SK-N-SH (cell line): ENCODE measurements at regions not wholly inside any gene's neighbourhood (a gene's known extent, or its start where the extent isn't known, plus 50 kb on each side); places are given as distances from the start of the nearest gene placed in this dataset.

Experiments used
- CTCF ChIA-PET: fragments of 300-600, 350-600 bp; formaldehyde crosslinking; extraction: SDS; loops from one replicate; lab custom pipeline; 2021; lab: Yijun Ruan, JAX
- POLR2A ChIA-PET: fragments of 350-600 bp; sonication (Branson Sonifier 250); formaldehyde crosslinking; extraction: SDS; loops from one replicate; lab custom pipeline; 2020; ENCODE audit warnings: antibody characterized with exemption, inconsistent platforms; lab: Yijun Ruan, JAX
- DNase-seq: peaks from one replicate; pipeline ENCODE4 v3.0.0; 2012
- H2AFZ ChIP-seq: fragments of 200-600 bp; sonication (generic); 2 replicates; pipeline ENCODE4 v1.8.1; 2016; ENCODE audit warnings: antibody characterized with exemption, mild to moderate bottlenecking, low read depth
- H3F3A ChIP-seq: fragments of 200-600 bp; sonication (generic); replicated peaks from 2 replicates; pipeline ENCODE3; 2016; ENCODE audit warnings: antibody characterized with exemption, mild to moderate bottlenecking; ENCODE audit not compliant: insufficient read depth
- H3K27ac ChIP-seq, 2 experiments: fragments of 200-500 bp in 1 of 2; fragments of 200-600 bp in 1 of 2; sonication (Bioruptor generic) in 1 of 2; sonication (generic), shearing (Covaris generic) in 1 of 2; 2 replicates each; pipeline versions ENCODE4 v1.5.1 to v1.6.1; 2014 to 2016; ENCODE audit warnings: low read depth in 2 of 2, inconsistent platforms in 1 of 2, low read length in 1 of 2, mild to moderate bottlenecking in 1 of 2, mixed read lengths in 1 of 2
- H3K27me3 ChIP-seq: fragments of 200-600 bp; sonication (generic), shearing (Covaris generic); 2 replicates; pipeline ENCODE4 v1.6.1; 2016; ENCODE audit warnings: mixed run types; ENCODE audit not compliant: insufficient read depth
- H3K36me3 ChIP-seq, 2 experiments: fragments of 200-500 bp in 1 of 2; fragments of 200-600 bp in 1 of 2; sonication (Bioruptor generic) in 1 of 2; sonication (generic) in 1 of 2; replicated peaks in 1 of 2; 2 replicates each; pipeline versions ENCODE3 to v1.5.1; 2014 to 2016; ENCODE audit warnings: low read length in 1 of 2, mild to moderate bottlenecking in 1 of 2; ENCODE audit not compliant: insufficient read depth in 2 of 2, control insufficient read depth in 1 of 2
- H3K4me1 ChIP-seq, 2 experiments: fragments of 200-500 bp in 1 of 2; fragments of 200-600 bp in 1 of 2; sonication (Bioruptor generic) in 1 of 2; sonication (generic), shearing (Covaris generic) in 1 of 2; 2 replicates each; pipeline versions ENCODE4 v1.5.1 to v1.6.1; 2014 to 2016; ENCODE audit warnings: low read depth in 1 of 2, low read length in 1 of 2, mixed run types in 1 of 2; ENCODE audit not compliant: insufficient read depth in 2 of 2, control insufficient read depth in 1 of 2
- H3K4me2 ChIP-seq: fragments of 200-600 bp; sonication (generic), shearing (Covaris generic); 2 replicates; pipeline ENCODE4 v1.6.1; 2017; ENCODE audit warnings: mixed run types
- H3K4me3 ChIP-seq, 2 experiments: fragments of 200-500 bp in 1 of 2; fragments of 200-600 bp in 1 of 2; sonication (Bioruptor generic) in 1 of 2; sonication (generic), shearing (Covaris generic) in 1 of 2; 2 replicates each; pipeline versions ENCODE4 v1.5.1 to v1.8.1; 2014 to 2016; ENCODE audit warnings: low read depth in 2 of 2, inconsistent platforms in 1 of 2, low read length in 1 of 2, mild to moderate bottlenecking in 1 of 2, mixed read lengths in 1 of 2, moderate library complexity in 1 of 2
- H3K79me2 ChIP-seq: fragments of 200-600 bp; sonication (generic); 2 replicates; pipeline ENCODE4 v1.8.1; 2017; ENCODE audit warnings: mild to moderate bottlenecking; ENCODE audit not compliant: insufficient read depth
- H3K9ac ChIP-seq: fragments of 200-600 bp; sonication (generic); 2 replicates; pipeline ENCODE4 v1.6.1; 2017; ENCODE audit warnings: mixed run types
- H3K9me2 ChIP-seq: fragments of 200-600 bp; sonication (generic); 2 replicates; pipeline ENCODE4 v1.6.1; 2017; ENCODE audit warnings: mixed run types
- H3K9me3 ChIP-seq: fragments of 200-600 bp; sonication (generic); 2 replicates; pipeline ENCODE4 v1.6.1; 2017; ENCODE audit warnings: mixed run types, mild to moderate bottlenecking, moderate library complexity
- H4K20me1 ChIP-seq: fragments of 200-600 bp; sonication (generic); 2 replicates; pipeline ENCODE4 v1.6.1; 2017; ENCODE audit warnings: mild to moderate bottlenecking, mixed run types; ENCODE audit not compliant: insufficient read depth
- CTCF ChIP-seq: fragments of 200-600 bp; sonication (generic); IDR thresholded peaks from 2 replicates; pipeline ENCODE4 v1.6.1; 2017; ENCODE audit warnings: antibody characterized with exemption, mild to moderate bottlenecking, moderate library complexity
- ELF1 ChIP-seq: IDR thresholded peaks from 2 replicates; pipeline ENCODE4 v1.4.0; 2012
- FOXM1 ChIP-seq: IDR thresholded peaks from 2 replicates; pipeline ENCODE4 v1.4.0; 2012; ENCODE audit warnings: low read depth, mild to moderate bottlenecking
- IRF3 ChIP-seq: fragments of 150-350 bp; IDR thresholded peaks from 2 replicates; pipeline ENCODE4 v1.6.1; 2016; ENCODE audit warnings: mild to moderate bottlenecking, low read depth, low read length
- MAX ChIP-seq: IDR thresholded peaks from 2 replicates; pipeline ENCODE4 v1.4.0; 2012; ENCODE audit warnings: low read depth
- NFIC ChIP-seq: IDR thresholded peaks from 2 replicates; pipeline ENCODE4 v1.4.0; 2012; ENCODE audit warnings: borderline replicate concordance
- POLR2AphosphoS5 ChIP-seq: IDR thresholded peaks from 2 replicates; pipeline ENCODE4 v1.6.1; 2012; ENCODE audit warnings: low read depth, low read length
- RAD21 ChIP-seq: IDR thresholded peaks from 2 replicates; pipeline ENCODE4 v1.6.1; 2012; ENCODE audit warnings: mild to moderate bottlenecking, low read length
- RXRA ChIP-seq: IDR thresholded peaks from 2 replicates; pipeline ENCODE4 v1.4.0; 2012; ENCODE audit warnings: low read depth, mild to moderate bottlenecking, borderline replicate concordance
- SMC3 ChIP-seq: IDR thresholded peaks from 2 replicates; pipeline ENCODE4 v1.6.1; 2012; ENCODE audit warnings: low read depth, low read length, improper control_type of control experiment
- TAF1 ChIP-seq: IDR thresholded peaks from 2 replicates; pipeline ENCODE4 v1.6.1; 2012; ENCODE audit warnings: low read depth, mild to moderate bottlenecking, low read length, moderate library complexity, borderline replicate concordance
- TCF12 ChIP-seq: IDR thresholded peaks from 2 replicates; pipeline ENCODE4 v1.4.0; 2012
- WGBS: methylation state at CpG from one replicate; pipeline ENCODE4 v1.1.6; 2017; ENCODE audit warnings: low lambda C conversion rate; 5-methylcytosine and 5-hydroxymethylcytosine counted together

- Histone ChIP-seq H3K4me2 (no peak overlapping the region), H3K9ac (no peak overlapping the region), H3K27ac (no peak overlapping the region), H3K9me3 (no peaks in the 10 kb centered on the region), H3F3A (no peaks in the 10 kb centered on the region), H3K4me1 (no peaks in the 10 kb centered on the region; a peak in 1 of 4 replicates), H3K36me3 (no peaks in the 10 kb centered on the region), H3K27me3 (no peaks in the 10 kb centered on the region), H3K9me2 (no peaks in the 10 kb centered on the region), H2AFZ (no peak overlapping the region), H3K79me2 (no peaks in the 10 kb centered on the region), H4K20me1 (no peaks in the 10 kb centered on the region), H3K4me3 (no peak overlapping the region)
- ChIA-PET POLR2A (no interaction called here), CTCF (interaction anchor here (0.7 to 8.1 kb wide), 4 partner anchors 127 to 406 kb away, joined by 3 to 124 read pairs (median 10); no protein-coding TSS in a partner anchor)
- TF ChIP-seq IRF3, result no peak
- DNase-seq, result no peak
- 92% methylated on average over 8 of the region's 8 CpGs for WGBS
Measured at GRCh38 chr1:224517171-224517570, 82.6 kb upstream of the WDR26 start.

- H3K9ac ChIP-seq, result no peak overlapping the region
- ChIA-PET POLR2A (no interaction called here), CTCF (interaction anchor here (1.8 to 8.1 kb wide), 3 partner anchors 126 to 404 kb away, joined by 4 to 124 read pairs (median 15); no protein-coding TSS in a partner anchor)
Measured at GRCh38 chr1:224518528-224518927, 83.9 kb upstream of the WDR26 start.

More at GRCh38 chr1:224518528-224518927, 83.9 kb upstream of the WDR26 start:
- H3F3A ChIP-seq, result no peaks in the 10 kb centered on the region
- H4K20me1 ChIP-seq, result no peaks in the 10 kb centered on the region
- H2AFZ ChIP-seq, result no peak overlapping the region
- DNase-seq, result no peak
- H3K9me3 ChIP-seq, result no peaks in the 10 kb centered on the region
- no peaks in the 10 kb centered on the region for H3K9me2 ChIP-seq
- H3K4me1 ChIP-seq, result no peaks in the 10 kb centered on the region; a peak in 1 of 4 replicates
- H3K79me2 ChIP-seq, result no peaks in the 10 kb centered on the region
- H3K4me3 ChIP-seq, result no peak overlapping the region
- TF ChIP-seq POLR2AphosphoS5 (no peak), NFIC (no peak), ELF1 (no peak), SMC3 (no peak), FOXM1 (no peak), MAX (no peak), TCF12 (no peak), RXRA (no peak), TAF1 (no peak), RAD21 (no peak), CTCF (no peak)
- 85% methylated on average over 4 of the region's 4 CpGs for WGBS
- no peak overlapping the region for H3K4me2 ChIP-seq
- no peak overlapping the region for H3K27ac ChIP-seq
- H3K36me3 ChIP-seq, result no peaks in the 10 kb centered on the region
- no peaks in the 10 kb centered on the region for H3K27me3 ChIP-seq
